Astrocyte of the cerebellum (primary cell): ENCODE measurements at regions not wholly inside any gene's neighbourhood (a gene's known extent, or its start where the extent isn't known, plus 50 kb on each side); places are given as distances from the start of the nearest gene placed in this dataset.

Experiments
- DNase-seq: peaks from one replicate; pipeline ENCODE4 v3.0.0-alpha.2; 2011; ENCODE audit warnings: low read depth
- H3K4me3 ChIP-seq: 2 replicates; pipeline ENCODE4 v1.5.1; 2011; ENCODE audit warnings: mild to moderate bottlenecking, low read depth, low read length, moderate library complexity
- in situ Hi-C: cut with HindIII; loops from 2 replicates; pipeline ENCODE4 v1.10.0; 2017; ENCODE audit warnings: low sequenced_read_pairs
- TF ChIP-seq, protein P1 (sequence below): IDR thresholded peaks from 2 replicates; pipeline ENCODE4 v1.5.1; 2012; ENCODE audit warnings: low read length, low read depth, moderate library complexity, mild to moderate bottlenecking; ENCODE audit errors: missing control alignments

- TF ChIP-seq, protein P1, sequence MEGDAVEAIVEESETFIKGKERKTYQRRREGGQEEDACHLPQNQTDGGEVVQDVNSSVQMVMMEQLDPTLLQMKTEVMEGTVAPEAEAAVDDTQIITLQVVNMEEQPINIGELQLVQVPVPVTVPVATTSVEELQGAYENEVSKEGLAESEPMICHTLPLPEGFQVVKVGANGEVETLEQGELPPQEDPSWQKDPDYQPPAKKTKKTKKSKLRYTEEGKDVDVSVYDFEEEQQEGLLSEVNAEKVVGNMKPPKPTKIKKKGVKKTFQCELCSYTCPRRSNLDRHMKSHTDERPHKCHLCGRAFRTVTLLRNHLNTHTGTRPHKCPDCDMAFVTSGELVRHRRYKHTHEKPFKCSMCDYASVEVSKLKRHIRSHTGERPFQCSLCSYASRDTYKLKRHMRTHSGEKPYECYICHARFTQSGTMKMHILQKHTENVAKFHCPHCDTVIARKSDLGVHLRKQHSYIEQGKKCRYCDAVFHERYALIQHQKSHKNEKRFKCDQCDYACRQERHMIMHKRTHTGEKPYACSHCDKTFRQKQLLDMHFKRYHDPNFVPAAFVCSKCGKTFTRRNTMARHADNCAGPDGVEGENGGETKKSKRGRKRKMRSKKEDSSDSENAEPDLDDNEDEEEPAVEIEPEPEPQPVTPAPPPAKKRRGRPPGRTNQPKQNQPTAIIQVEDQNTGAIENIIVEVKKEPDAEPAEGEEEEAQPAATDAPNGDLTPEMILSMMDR: no peak
- in situ Hi-C loops: no loop called here
- DNase-seq: no peak
- H3K4me3 ChIP-seq: no peak overlapping the region
These were observed 124.8 kb upstream of the TACR1 start for GRCh38 chr2:75324141-75324540.

DNA sequence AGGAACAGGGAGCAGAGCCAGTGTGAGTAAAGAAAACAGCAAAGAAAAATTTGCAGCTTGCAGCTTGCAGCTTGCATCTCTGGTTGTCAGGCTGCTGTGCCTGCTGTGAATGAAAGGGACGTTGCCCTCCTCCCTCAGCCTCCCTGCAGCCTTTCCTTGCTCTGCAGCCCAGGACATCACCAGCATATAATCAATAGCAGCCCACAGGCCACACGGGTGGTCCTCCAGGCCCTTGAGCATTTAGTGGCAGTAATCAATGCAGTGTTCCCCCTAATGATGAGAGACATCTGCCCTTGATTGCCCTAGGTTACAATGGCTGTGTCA, 122.2 kb upstream of the TACR1 start:
- DNase-seq: no peak
- in situ Hi-C loops: no loop called here
- H3K4me3 ChIP-seq: no peak overlapping the region
- TF ChIP-seq, protein P1: no peak

DNA sequence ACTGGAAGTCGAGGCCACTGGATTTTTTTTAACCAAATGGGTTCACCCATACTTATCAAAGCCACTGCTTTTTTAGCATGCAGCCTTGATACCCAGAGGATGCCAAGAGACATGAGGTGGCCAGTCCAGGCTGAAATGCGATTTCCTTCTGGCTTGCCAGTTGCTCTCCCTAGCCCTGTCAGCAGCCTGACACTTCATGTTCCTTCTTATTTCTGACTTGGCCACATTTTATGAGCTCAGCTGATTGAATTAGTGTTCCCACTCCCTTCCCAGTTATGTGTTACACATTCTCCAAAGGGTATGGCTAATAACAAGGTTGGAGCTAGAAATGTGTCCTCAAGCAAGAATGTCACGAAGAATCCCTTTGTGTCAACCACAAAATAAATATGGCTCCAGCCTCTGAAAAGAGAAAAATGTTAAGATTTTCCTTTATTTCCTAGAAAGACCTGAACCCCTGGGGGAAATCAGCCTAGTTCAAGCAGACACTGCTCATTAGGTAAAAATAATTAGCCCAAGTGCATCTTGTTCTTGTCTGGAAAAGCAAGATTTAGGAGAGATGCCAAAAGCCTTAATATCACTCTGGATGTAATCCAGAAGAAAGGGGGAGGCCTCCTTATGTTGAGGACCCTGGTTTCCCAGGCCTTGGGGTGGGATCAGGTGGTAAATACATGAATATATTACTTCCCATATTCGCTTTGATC, 121.7 kb upstream of the TACR1 start:
- DNase-seq: no peak
- TF ChIP-seq, protein P1: no peak
- in situ Hi-C loops: no loop called here
- H3K4me3 ChIP-seq: no peak overlapping the region

DNA sequence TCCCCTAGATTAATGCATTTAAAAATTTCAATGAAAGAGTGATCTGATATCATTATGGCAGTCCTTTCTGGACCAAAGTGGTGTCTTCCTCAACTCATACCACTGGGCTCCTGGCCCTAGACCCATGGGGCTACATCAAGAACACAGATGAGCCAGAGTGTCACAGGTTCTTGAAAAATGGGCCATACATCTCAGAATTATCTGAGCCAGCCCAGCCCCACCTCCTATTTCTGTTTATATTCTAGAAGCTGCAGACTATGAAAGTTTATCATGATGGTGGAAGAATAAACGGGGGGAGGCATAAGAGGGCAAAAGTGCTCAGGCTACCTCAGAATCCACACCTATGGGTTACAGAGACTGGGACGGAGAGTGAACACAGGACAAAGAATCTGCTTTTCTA, 120.6 kb upstream of the TACR1 start:
- in situ Hi-C loops: no loop called here
- TF ChIP-seq, protein P1: no peak
- H3K4me3 ChIP-seq: no peak overlapping the region
- no peak for DNase-seq

- H3K4me3 ChIP-seq: no peak overlapping the region
- TF ChIP-seq, protein P1: no peak
- DNase-seq: no peak
- in situ Hi-C loops: no loop called here
These were observed 118.5 kb upstream of the TACR1 start for GRCh38 chr2:75317802-75318201.

DNA sequence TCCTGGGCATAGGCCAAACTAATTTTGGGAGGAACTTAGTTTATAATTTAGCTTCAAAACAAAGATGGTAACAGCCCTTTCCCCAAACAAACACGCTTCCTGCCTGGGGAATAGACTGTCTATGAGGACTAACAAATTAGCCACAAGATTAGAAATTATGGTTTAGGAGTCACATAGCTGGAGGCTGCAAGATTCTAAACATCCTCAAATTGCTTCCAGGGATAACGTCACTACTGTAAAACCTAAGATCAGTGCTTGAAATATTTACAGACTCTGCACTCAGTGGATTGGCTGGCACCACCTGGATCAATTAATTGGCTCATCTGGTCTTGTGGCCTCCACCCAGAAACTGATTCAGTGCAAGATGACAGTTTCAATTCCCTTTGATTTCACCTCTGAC, 118.0 kb upstream of the TACR1 start:
- TF ChIP-seq, protein P1: no peak
- in situ Hi-C loops: no loop called here
- DNase-seq: no peak

More for the DNA sequence above, 118.0 kb upstream of the TACR1 start:
- H3K4me3 ChIP-seq: no peak overlapping the region
